ENCODE measurements at regions not wholly inside any gene's neighbourhood (a gene's known extent, or its start where the extent isn't known, plus 50 kb on each side); places are given as distances from the start of the nearest gene placed in this dataset.

- no peak for DNase-seq (ENCODE audit: low spot score)
Observed at GRCh38 chr11:109749476-109749875, 327.5 kb downstream of the C11orf87 start.

DNA sequence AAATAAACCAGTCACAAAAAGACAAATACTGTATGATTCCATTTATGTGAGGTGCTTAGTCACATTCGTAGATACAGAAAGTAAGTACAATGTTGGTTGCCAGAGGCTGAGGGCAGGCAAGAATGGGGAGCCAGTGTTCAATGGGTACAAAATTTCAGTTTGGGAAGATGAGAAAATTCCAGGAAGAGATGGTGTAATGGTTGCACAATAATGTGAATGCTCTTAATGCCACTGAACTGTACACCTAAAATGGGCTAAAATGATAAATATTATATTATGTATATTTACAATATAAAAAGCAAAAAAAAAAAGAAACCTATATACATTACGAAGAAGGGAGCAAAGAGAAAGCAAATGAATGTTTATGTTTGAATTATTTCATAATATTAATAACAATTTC lies 329.0 kb downstream of the C11orf87 start:
- no peak for DNase-seq (ENCODE audit: low spot score)

DNA sequence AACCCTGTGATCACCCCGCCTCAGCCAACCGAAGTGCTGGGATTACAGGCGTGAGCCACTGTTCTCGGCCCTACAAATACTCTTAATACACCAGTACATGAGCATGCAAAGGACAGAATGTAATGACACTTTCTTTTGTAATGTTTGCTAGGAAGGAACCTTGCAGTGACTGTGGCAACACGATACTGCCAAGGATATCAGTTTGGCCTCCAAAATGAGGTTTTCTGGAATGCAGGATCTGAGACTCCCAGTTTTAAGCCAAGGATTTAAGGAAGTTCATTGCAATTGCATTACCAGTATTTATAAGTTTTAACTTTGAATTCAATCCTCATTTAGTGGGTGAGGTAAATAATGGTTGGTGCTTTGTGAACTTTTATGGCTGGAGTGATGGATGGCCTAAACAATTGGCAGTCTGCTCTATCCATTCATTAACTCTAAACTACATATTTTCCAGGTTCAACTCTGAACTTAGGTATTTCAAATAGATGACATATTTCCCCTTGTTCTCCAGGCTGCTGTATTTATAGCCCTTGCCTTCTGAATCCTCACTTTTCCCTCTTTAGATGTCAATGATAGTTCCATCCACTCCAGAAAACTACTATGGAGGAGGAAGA lies 330.3 kb downstream of the C11orf87 start:
- no peak for DNase-seq (ENCODE audit: low spot score)

DNA sequence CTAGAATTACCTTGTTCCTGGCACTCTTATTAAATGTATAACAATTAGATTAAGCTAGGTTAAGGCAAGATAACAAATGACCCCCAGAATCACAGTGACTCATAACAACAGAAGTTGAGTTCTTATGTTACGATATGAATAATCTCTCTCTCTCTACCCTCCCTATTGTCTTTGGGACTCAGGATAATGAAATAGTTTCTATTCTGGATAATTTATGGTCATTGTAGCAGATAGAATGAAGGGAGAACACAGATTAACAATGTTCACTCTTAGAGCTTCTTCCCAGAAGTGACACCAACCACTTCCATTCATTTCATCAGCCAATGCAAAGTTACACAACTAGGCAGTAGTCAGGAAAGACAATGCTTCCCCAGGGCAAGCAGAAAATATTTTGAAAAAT lies 334.5 kb downstream of the C11orf87 start:
- no peak for DNase-seq (ENCODE audit: low spot score)

GRCh38 chr11:109756951-109757350 lies 335.0 kb downstream of the C11orf87 start:
- DNase-seq (ENCODE audit: low spot score) = no peak

DNA sequence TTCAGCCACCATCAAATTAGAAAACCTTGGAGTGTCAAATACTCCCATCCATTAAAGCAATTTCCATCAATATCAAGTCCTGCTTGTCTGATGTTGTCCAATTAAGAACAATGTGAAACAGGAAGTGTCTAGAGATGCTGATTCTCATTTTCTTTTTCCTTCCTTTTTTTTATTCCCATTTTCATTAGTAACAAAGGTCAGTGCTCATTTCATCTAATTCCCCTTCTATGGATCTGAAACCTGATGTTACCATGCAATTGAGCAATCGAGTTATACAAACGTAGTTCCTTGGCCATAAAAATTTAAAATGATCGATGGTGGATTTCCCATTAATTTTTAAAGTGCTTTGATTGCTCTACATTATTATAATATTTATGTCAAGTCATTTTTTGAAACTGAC lies 330.6 kb upstream of the ZC3H12C start:
- DNase-seq (ENCODE audit: low spot score) = no peak

DNA sequence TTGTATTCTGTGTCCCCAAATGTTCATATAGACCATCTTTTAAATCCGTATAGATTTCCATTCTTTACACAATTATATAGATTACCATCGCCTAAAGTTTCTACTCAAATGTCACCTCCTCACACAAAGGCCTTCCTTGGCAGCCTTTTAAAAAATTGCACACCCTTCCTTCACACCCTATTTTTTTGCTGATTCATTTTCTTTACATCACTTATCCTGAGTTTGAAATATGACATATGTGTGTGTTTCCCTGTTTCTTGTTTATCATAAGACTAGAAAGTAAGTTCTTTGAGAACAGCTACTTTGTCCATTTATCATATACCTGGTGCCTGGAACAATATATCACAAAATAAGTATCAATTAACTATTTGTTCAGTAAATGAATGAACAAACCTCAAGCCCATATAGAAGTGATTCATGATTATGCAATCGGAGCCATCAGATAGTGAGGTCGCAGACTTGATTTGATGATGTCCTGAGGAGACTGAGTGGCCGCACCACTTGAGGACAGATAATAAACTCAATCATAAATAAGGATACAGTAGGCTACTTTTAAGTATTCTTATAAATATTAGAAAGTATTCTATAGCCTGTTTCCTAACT lies 327.4 kb upstream of the ZC3H12C start:
- no peak for DNase-seq (ENCODE audit: low spot score)

- DNase-seq (ENCODE audit: low spot score) = no peak
Observed at GRCh38 chr11:109769858-109770257, 323.3 kb upstream of the ZC3H12C start.

GRCh38 chr11:109770323-109770722 lies 322.9 kb upstream of the ZC3H12C start:
- no peak for DNase-seq (ENCODE audit: low spot score)

- DNase-seq (ENCODE audit: low spot score) = no peak
Observed at GRCh38 chr11:109772892-109773291, 320.3 kb upstream of the ZC3H12C start.

- DNase-seq (ENCODE audit: low spot score) = no peak
Observed at GRCh38 chr11:109775686-109776085, 317.5 kb upstream of the ZC3H12C start.

GRCh38 chr11:109783014-109783413 lies 310.2 kb upstream of the ZC3H12C start:
- no peak for DNase-seq (ENCODE audit: low spot score)

DNA sequence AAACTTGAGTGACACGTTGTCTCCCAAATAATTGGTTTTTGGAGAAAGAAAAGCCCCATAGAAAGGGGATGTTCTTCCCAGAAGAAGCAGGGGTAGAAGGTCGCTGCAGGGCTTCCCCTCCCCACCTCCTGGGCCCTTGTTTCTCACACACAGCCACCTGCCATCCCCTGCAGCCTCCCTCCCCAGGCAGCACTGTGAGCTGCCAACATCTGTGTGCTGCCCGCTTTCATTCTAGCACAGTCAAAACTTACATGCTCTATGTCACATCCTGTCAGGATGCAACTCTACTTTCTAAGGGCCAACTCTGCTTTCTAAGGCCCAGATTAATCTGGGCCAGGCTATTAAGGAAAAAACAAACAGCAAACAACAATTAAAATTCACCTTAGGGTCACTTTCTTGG lies 309.4 kb upstream of the ZC3H12C start:
- no peak for DNase-seq (ENCODE audit: low spot score)

- no peak for DNase-seq (ENCODE audit: low spot score)
Observed at GRCh38 chr11:109784536-109784935, 308.7 kb upstream of the ZC3H12C start.

GRCh38 chr11:109785198-109785597 lies 308.0 kb upstream of the ZC3H12C start:
- no peak for DNase-seq (ENCODE audit: low spot score)

DNA sequence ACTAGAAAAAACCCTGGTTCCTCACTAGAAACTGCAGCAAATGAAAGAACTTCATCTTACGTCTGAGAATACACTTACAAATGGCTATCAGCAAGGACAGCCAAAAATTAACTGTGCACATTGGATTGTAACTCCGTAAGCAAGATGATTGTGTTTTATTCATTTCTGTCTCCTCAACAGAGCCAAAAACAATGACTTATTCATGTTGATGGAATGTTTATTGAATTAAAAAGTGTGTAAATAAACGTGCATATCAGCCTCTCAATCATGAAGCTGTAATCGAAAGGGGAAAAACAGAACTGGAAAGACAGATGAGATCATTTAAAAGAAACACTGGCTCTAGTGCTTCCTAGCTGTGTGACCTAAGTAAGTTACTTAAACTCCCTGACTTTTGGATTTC lies 307.5 kb upstream of the ZC3H12C start:
- DNase-seq (ENCODE audit: low spot score) = no peak

GRCh38 chr11:109788948-109789490 lies 304.2 kb upstream of the ZC3H12C start:
- no peak for DNase-seq (ENCODE audit: low spot score)

GRCh38 chr11:109789901-109790300 lies 303.3 kb upstream of the ZC3H12C start:
- peak; percentile 5 for DNase-seq (ENCODE audit: low spot score)

DNA sequence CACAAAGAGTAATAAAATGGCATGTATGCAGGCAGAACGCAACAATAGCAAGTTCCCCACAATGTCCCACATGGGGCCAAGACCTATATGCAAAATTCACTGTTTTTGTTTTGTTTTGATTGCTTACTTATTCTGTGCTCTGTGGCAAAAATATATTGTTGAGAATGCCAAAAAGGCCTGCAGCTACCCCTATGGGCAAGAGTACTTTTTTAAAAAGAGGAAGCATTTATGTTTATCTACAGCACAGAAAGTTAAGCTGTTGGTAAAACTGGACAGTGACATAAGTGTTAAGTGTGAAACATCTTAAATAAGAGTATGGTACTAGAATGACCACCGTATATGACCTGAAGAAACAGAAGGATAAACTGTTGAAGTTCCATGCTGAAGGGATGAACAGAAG lies 301.9 kb upstream of the ZC3H12C start:
- no peak for DNase-seq (ENCODE audit: low spot score)

GRCh38 chr11:109794501-109794900 lies 298.7 kb upstream of the ZC3H12C start:
- peak; percentile 12 for DNase-seq (ENCODE audit: low spot score)

- DNase-seq (ENCODE audit: low spot score) = peak; percentile 86
Observed at GRCh38 chr11:109795234-109795633, 298.0 kb upstream of the ZC3H12C start.

- DNase-seq (ENCODE audit: low spot score) = no peak
Observed at GRCh38 chr11:109796253-109796652, 296.9 kb upstream of the ZC3H12C start.

DNA sequence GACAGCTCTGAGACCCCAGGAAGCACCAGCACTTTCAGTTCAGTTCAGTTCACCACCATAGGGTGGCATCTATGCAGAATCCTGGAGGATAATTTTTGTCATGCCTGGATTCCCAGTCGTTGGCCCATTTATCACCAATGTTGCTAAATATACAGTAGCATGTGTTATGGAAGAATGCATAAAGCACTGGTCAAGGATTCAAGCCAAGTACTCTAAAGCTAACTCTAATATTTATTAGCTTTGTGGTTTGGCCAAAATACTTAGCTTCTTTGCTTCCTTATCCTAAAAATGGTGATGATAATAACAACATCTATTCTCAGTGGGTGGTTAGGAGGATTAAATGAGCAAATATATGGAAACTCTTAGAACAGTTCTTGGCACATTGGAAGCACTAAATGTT lies 294.7 kb upstream of the ZC3H12C start:
- no peak for DNase-seq (ENCODE audit: low spot score)

GRCh38 chr11:109799604-109800003 lies 293.6 kb upstream of the ZC3H12C start:
- DNase-seq (ENCODE audit: low spot score) = no peak
